GM19467 (cell line): ENCODE measurements at regions not wholly inside any gene's neighbourhood (a gene's known extent, or its start where the extent isn't known, plus 50 kb on each side); places are given as distances from the start of the nearest gene placed in this dataset.
"Not testable (repeated sequence)": the region's sequence is repeated elsewhere in the genome, so short reads cannot be mapped to it uniquely, and the experiment has no call there.

Experiments
- ATAC-seq: cut with Tn5 transposase; IDR thresholded peaks from one replicate; pipeline ENCODE4 v1.9.1; 2021; ENCODE audit warnings: mild to moderate bottlenecking, moderate library complexity; ENCODE audit not compliant: unreplicated experiment

DNA sequence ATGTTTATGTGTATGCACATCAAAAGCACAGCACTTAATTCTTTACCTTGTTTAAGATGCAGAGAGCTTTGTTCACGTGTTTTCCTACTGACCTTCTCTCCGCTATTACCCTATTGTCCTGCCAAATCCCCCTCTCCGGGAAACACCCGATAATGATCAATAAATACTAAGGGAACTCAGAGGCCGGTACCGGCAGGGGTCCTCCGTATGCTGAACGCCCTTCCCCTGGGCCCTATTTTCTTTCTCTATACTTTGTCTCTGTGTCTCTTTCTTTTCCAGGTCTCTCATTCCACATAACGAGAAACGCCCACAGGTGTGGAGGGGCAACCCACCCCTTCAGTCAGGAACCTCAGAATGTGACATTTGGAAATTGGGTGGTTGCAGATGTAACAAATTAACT, 160.1 kb downstream of the ADRA2C start:
- ATAC-seq: not testable (repeated sequence)

DNA sequence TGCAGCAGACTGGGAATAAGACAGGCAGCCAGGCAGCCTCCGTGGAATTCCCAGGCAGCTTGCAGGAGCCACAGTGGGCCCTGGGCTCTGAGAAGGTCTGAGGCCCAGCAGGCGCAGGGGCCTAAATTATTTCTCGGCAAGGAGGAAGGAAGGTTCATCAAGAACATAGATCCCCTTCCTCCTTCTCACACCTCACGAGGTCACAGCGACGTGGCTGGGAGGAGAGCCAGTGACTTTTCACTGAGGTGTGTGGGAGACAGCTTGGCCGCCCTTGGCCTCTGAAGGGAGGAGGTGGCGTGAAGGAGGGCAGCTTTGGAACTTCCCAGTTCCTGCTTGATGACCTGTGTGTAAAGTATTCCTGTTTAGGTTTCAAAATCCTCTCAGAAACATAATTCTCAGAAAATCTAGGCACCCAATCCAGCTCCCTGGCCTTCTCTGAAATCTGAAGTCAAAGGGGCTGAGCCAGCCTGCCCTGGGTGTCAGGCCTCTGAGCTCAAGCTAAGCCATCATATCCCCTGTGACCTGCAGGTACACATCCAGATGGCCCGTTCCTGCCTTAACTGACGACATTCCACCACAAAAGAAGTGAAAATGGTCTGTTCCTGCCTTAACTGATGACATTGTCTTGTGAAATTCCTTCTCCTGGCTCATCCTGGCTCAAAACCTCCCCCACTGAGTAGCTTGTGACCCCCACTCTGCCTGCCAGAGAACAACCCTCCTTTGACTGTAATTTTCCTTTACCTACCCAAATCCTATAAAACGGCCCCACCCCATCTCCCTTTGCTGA, 161.0 kb downstream of the ADRA2C start:
- not testable (repeated sequence) for ATAC-seq

- not testable (repeated sequence) for ATAC-seq
Observed at GRCh38 chr4:3929431-3929830, 163.2 kb downstream of the ADRA2C start.

DNA sequence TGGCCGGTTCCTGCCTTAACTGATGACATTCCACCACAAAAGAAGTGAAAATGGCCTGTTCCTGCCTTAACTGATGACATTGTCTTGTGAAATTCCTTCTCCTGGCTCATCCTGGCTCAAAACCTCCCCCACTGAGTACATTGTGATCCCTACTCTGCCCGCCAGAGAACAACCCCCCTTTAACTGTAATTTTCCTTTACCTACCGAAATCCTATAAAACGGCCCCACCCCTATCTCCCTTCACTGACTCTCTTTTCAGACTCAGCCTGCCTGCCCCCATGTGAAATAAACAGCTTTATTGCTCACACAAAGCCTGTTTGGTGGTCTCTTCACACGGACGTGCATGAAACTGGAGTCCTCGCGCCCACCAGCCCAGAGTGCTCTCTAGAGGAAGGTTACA, 166.5 kb downstream of the ADRA2C start:
- ATAC-seq: not testable (repeated sequence)

DNA sequence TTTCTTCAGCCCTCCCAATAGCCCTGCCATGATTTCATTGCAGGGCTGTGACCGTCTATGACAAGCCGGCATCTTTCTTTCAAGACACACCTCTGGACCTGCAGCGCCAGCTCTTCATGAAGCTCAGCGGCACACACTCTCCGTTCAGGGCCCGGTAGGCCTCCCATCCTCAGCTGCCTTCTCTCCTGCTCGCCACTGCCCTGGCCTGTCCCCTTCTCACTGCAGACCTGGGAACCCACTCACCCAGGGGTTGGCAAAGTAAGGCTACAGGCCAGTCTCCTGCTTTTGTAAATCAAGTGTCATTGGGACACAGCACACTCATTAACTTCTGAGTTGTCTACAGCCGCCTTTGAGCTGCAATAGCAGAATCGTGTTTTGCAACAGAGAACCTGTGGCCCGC, 169.2 kb downstream of the ADRA2C start:
- ATAC-seq: not testable (repeated sequence)

DNA sequence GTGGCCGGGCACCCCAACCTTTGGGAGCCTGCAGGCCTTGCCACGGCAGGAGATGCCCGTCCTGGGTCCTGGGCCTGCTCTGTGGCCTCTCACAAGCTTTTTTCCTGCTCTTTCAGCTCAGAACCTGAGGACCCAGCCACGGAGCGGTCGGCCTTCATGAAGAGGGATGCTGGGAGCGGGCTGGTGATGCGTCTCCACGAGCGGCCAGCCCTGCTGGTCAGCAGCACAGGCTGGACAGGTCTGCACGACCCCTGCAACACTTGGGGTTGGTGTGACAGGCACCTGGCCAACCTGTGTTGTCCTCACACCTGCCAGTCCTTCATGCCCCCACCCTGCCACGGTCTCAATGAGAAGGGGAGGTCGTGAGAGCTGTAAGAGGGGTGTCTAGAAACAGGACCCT, 170.0 kb downstream of the ADRA2C start:
- ATAC-seq: no peak

DNA sequence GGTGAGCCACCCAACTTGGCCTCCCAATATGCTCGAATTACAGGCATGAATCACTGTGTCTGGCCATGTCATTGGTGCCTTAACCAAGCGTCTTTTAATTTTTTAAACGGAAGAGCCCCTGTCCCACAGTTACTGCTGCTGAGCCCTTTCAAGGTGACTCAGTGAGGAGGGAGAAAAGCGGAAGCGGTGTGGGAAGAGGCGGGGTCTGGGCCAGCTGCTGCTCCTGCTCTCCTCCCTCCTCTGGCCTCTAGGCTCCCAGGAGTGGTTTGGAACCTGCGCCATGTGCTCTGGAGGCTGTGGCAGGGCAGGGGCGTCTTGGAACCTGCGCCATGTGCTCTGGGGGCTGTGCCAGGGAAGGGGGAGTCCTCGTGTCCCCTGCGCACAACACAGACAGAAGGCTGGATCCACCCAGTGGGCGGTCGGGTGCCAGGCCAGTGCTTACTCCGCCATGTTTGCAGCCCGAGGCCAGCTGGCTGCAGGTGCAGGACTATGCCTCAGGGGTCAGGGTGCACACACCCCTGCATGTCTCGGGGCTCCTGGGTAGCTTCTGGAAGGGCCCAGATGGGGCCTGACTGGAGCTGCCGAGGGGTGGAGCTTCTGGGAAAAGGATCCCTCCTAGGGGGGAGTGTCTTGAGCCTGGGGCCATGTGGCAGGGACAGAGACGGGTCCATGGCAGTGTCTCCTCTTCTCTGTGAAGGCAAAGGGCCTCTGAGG, 171.8 kb downstream of the ADRA2C start:
- ATAC-seq: not testable (repeated sequence)

DNA sequence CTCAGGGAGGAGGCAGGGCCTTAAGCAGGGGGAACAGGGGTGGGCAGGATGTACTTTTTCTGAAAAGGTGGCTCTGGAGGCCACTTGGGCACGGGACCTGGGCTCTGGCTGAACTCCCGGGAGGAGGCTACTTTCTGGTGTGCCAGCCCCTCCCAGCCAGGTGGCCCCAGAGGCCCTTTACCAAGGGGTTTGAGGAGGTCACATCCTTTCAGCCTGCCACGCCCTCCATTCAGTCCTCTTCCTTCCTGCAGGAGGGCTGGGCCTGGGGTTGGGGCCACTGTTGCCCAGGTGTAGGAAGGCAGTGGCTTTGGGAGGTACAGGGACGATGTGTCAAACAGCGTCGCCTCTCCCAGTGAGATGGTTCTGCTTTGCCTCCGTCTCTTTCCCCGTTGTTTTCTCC, 172.5 kb downstream of the ADRA2C start:
- not testable (repeated sequence) for ATAC-seq

DNA sequence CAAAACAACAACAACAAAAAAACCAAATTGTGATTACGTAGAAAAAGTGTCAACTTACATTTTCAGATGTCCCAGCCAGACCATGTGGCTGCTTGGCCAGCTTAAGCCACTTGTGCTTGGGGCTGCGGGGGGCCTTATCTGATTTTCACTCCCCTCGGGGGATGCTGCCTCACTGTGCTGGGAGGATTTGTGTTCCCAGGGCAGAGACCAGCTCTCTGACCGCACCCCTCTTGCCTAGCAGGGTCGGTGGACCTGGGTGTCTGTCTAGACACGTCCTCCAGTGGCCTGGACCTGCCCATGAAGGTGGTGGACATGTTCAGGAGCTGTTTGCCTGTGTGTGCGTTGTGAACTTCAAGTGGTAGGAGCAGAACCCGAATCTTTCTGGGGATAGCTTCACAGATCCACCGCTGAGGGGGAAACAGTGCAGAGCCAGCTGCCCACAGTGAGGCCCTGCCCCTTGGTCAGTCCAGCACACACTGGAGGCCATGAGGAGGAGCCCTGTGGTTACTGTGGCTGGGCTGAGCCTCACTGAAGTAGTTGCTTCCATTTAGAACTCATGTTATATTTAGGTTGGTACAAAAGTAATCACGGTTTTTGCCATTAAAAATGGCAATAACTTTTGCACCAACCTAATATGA, 173.9 kb downstream of the ADRA2C start:
- not testable (repeated sequence) for ATAC-seq

GRCh38 chr4:3941735-3942522, 175.7 kb downstream of the ADRA2C start:
- not testable (repeated sequence) for ATAC-seq

- not testable (repeated sequence) for ATAC-seq
Observed at GRCh38 chr4:3942569-3942971, 176.4 kb downstream of the ADRA2C start.

- not testable (repeated sequence) for ATAC-seq
Observed at GRCh38 chr4:3943051-3943450, 176.9 kb downstream of the ADRA2C start.

DNA sequence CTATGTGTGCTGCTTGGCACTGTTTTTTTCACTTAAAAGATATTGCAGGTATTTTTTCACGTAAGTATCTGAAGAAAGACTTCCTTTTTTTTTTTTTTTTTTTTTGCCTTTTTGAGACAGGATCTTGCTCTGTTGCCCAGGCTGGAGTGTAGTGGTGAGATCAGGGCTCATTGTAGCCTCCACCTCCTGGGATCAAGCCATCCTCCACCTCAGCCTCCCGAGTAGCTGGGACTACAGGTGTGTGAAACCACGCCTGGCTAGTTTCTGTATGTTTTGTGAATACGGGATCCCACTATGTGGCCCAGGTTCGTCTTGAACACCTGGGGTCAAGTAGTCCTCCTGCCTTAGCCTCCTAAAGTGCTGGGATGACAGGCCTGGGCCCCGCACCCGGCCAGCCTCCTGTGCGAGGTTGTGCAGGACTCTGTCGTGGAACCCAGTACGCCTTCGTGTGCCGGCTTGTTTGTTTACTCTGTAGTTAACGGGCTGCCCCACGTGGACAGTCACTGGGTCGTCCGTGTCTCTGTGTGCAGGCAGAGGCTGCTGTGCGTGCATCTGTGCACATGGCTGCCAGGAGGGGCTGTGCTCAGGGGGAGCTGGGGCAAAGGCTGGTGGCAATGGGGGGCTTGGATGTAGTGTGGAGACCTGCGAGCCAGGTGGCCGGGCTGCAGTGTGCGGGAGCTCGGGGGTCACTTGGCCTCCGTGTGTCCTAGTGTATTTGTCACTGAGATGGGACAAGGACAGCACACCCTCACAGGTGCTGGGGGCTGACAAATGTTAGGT, 179.5 kb downstream of the ADRA2C start:
- no peak for ATAC-seq

DNA sequence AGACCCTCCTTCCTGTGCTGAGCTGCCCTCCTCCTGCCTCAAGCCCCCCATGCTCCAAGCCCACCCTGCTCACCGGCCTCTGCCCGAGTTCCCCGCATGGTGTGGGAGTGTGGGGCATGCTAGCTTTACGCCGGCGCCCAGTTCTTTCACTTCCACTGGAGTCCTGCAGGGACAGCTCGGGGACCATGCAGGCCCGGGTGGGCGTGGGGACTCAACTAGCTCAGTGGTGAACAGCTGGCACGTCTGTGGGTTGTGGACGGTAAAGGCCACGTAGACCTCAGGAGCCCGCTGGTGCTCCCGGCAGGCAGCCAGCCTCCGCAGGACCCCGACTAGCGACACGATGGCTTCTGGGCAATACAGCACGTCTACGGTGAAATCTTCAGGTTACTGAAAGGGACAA, 180.4 kb downstream of the ADRA2C start:
- ATAC-seq: not testable (repeated sequence)

DNA sequence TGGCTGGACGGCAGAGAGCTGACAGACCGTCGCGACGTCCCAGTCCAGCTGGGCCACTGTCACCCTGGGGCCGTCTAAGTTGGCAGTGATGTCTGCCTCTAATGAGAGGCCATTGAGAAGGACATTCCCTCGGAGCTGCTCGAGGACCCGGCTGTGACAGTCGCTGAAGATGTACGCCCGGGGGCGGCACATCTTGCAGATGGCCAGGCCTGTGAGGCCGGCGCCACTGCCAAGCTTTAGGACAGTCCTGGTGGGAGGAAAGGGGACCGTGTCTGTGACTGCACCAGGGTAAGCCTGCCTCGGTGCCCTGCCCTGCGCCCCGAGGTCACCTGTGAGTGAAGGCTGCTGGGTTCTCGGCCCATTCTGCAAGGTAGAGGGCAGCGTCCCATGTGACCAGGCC, 181.6 kb downstream of the ADRA2C start:
- ATAC-seq: not testable (repeated sequence)

GRCh38 chr4:3948210-3948609, 182.0 kb downstream of the ADRA2C start:
- ATAC-seq: not testable (repeated sequence)

DNA sequence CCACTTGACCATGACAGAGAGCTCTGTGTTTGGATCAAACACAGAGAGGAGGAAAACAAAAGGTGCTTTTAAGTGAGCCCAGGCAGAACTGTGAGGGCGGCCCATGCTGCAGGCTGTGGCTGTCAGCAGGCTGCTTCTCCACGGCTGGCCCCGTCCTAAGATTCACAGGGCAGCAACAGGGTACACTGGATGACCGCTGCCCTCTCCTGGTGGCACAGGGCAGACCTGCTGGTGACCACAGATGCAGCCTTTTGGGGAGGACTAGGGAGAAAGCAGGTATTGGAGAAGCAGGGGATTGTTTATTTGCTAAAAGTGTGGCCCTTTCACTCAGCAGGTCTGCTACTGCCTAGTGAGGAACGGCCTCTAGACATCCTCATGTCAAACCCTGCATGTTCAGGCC, 183.7 kb downstream of the ADRA2C start:
- not testable (repeated sequence) for ATAC-seq

GRCh38 chr4:3952443-3953139, 186.4 kb downstream of the ADRA2C start:
- ATAC-seq: not testable (repeated sequence)

DNA sequence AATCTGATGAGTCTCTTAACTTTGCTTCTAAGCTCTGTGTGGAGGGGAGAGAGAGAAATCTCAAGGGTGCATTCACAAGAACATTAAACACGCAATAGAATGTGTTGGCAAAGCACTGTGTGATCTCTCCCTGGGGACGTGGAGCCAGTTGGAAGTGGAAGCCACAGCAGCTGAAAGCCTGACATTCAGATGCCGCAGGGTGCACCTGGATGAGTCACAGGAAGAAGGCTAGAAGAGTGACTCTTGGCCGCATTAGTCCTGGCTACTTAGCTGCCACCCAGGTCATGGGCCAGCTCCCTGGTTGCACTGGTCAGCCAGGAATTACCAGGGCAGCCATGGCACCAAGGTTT, 186.9 kb downstream of the ADRA2C start:
- ATAC-seq: not testable (repeated sequence)
